Kidney epithelial cell (primary cell): ENCODE measurements at regions not wholly inside any gene's neighbourhood (a gene's known extent, or its start where the extent isn't known, plus 50 kb on each side); places are given as distances from the start of the nearest gene placed in this dataset.

Experiments used
- DNase-seq: peaks from one replicate; pipeline ENCODE4 v3.0.0-alpha.2; 2010; ENCODE audit warnings: low read depth
- H3K27me3 ChIP-seq: 2 replicates; pipeline ENCODE4 v1.6.0; 2011; ENCODE audit warnings: low read length; ENCODE audit not compliant: control insufficient read depth, insufficient read depth
- H3K36me3 ChIP-seq: 2 replicates; pipeline ENCODE4 v1.5.1; 2011; ENCODE audit warnings: low read length; ENCODE audit not compliant: control insufficient read depth, insufficient read depth
- H3K4me3 ChIP-seq: 2 replicates; pipeline ENCODE4 v1.5.1; 2011; ENCODE audit warnings: low read depth, mild to moderate bottlenecking, control low read depth, low read length
- TF ChIP-seq, protein P1 (sequence below): IDR thresholded peaks from 2 replicates; pipeline ENCODE4 v1.5.1; 2011; ENCODE audit warnings: mild to moderate bottlenecking, moderate library complexity, low read length, control low read depth, inconsistent platforms; ENCODE audit not compliant: insufficient read depth, poor library complexity, severe bottlenecking

DNA sequence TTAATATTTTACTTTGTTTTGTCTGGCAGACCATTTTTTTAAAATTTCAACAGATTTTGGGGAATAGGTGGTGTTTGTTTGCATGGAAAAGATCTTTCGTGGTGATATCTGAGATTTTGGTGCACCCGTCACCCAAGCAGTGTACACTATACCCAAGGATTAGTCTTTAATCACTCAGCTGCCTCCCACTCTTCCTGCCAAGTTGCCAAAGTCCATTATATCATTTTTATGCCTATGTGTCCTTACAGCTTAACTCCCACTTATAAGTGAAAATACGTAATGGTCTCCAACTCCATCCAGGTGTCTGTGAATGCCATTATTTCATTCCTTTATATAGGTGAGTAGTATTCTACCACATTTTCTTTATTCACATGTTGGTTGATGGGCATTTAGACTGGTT is 281.7 kb upstream of the GK2 start:
- DNase-seq = no peak
- H3K36me3 ChIP-seq = no peaks in the 10 kb centered on the region
- H3K27me3 ChIP-seq = no peaks in the 10 kb centered on the region
- H3K4me3 ChIP-seq = no peak overlapping the region
- TF ChIP-seq, protein P1, sequence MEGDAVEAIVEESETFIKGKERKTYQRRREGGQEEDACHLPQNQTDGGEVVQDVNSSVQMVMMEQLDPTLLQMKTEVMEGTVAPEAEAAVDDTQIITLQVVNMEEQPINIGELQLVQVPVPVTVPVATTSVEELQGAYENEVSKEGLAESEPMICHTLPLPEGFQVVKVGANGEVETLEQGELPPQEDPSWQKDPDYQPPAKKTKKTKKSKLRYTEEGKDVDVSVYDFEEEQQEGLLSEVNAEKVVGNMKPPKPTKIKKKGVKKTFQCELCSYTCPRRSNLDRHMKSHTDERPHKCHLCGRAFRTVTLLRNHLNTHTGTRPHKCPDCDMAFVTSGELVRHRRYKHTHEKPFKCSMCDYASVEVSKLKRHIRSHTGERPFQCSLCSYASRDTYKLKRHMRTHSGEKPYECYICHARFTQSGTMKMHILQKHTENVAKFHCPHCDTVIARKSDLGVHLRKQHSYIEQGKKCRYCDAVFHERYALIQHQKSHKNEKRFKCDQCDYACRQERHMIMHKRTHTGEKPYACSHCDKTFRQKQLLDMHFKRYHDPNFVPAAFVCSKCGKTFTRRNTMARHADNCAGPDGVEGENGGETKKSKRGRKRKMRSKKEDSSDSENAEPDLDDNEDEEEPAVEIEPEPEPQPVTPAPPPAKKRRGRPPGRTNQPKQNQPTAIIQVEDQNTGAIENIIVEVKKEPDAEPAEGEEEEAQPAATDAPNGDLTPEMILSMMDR = no peak

DNA sequence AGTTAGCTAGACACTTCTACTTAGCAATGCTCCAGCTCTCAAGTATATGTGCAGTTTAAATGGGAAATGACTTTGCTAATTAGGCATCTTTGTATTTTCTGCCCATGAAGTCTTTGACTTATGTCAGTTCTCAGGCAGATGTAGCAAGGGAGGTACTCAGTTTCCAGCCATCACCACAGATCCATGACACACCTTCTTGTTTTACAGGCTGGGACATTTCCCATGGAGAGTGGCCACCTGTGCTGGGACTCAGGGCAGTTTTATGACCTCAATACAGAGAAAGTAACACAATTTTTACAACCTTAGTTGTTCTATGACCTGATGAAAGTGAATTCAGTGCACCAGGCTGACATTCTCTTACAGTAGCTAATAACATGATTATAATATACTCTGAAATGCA is 280.7 kb upstream of the GK2 start:
- TF ChIP-seq, protein P1 = no peak
- no peaks in the 10 kb centered on the region for H3K27me3 ChIP-seq
- H3K36me3 ChIP-seq = no peaks in the 10 kb centered on the region
- no peak for DNase-seq
- H3K4me3 ChIP-seq = no peak overlapping the region

DNA sequence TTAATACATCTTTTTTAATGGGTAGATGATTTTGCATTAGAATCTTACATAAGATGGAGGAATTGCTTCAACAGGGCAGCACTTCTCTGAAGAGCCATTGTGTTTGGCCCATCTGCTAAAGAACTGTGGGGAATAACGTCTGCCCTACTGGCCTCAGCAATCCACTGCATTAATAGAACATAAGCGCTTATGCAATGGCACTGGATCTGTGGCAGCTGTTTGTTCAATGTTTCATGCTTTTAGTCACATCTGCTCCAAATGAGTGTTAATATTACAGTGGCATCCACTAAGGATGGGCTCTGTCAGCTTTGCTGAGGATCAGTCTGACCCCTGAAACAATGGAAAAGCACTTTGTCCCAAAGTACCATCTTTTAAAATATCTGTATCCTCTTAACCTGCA is 279.0 kb upstream of the GK2 start:
- TF ChIP-seq, protein P1 = no peak
- no peak for DNase-seq
- no peak overlapping the region for H3K4me3 ChIP-seq
- H3K36me3 ChIP-seq = no peaks in the 10 kb centered on the region
- no peaks in the 10 kb centered on the region for H3K27me3 ChIP-seq

DNA sequence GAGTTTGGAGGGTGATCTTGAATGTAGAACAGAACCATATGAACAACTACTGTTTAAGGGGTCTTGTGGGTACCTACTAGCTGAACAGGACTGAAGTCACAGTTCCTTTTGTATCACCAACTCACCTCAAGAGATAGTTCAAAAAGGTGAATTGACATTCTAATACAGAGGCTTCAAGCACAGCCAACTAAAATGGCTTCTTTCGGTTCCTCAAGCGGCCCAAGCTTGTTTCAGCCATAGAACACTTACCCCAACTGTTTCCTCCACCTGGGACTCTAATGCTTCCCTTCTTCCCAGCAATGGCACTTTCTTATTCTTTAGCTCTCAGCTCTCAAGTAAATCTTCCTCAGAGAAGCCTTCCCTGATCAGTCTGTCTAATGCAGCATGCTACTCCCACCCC is 277.5 kb upstream of the GK2 start:
- TF ChIP-seq, protein P1 = no peak
- no peaks in the 10 kb centered on the region for H3K27me3 ChIP-seq
- no peak for DNase-seq

DNA sequence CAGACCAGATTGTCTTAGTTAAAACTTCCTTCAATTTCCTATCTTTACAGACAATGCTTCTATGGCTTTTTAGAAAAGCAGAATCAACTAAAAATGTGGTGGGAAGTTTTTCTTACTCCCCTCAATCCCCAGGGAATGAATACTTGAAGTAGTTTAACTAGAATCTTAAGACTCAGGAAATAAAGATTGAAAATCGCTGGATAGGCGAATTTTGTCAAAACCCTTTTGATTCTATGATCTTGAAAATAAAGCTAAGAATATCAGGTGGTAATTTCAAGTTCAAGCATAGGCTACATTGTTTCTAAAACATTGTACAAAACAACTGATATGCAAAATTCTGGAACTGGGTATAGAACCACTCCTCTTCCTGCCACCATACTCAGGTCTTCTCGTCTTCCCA is 276.5 kb upstream of the GK2 start:
- Histone ChIP-seq H3K4me3 (no peak overlapping the region), H3K36me3 (no peaks in the 10 kb centered on the region), H3K27me3 (no peaks in the 10 kb centered on the region)
- no peak for DNase-seq
- TF ChIP-seq, protein P1 = no peak

More for the DNA sequence above, 277.5 kb upstream of the GK2 start:
- Histone ChIP-seq H3K4me3 (no peak overlapping the region), H3K36me3 (no peaks in the 10 kb centered on the region)

DNA sequence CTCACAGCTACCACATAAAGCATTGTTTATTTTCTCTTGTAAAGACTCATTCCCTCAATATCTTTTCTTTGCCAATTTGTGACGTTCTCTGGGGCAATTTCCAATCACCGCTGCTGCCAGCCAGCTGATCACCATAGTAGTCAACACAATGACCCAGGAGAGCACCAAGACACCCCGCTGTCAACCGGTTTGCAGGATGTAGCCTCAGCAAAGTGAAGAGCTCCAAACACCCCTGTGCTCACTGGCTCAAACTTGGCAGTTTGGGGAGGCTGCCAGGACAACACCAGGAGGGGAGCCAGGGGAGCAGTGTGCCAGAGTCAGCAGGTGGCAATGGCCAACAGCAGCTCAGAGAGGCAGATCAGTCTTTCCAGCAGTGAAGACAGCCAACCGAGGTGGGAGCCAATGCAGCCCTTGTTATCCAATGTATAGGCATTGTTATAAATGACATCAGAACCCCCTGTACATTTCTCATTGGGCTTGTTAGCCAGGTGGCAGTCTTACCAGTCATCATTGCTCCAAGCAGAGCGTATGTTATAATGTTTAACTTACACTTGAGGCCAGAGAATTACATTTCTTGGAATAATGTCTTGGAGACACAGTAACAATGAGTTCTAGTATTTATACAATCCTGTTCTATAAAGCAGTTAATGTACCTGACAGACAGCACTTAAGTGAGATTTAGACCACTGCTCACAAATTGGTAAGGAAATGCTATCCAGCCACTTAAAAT is 274.9 kb upstream of the GK2 start:
- no peak for DNase-seq
- Histone ChIP-seq H3K27me3 (no peaks in the 10 kb centered on the region), H3K36me3 (no peaks in the 10 kb centered on the region), H3K4me3 (no peak overlapping the region)
- TF ChIP-seq, protein P1 = no peak
